DMS53 (cell line): ENCODE measurements at regions not wholly inside any gene's neighbourhood (a gene's known extent, or its start where the extent isn't known, plus 50 kb on each side); places are given as distances from the start of the nearest gene placed in this dataset.
A peak's percentile ranks its signal among the peaks of the same experiment; 100 is the strongest.

ENCODE experiments used
- DNase-seq: peaks from one replicate; lab custom pipeline; 2025; lab: John Stamatoyannopoulos, UW

- DNase-seq, result no peak
Observed at GRCh38 chr4:59238212-59238611, 1961.9 kb upstream of the ADGRL3 start.

- no peak for DNase-seq
Observed at GRCh38 chr4:59240011-59240410, 1960.1 kb upstream of the ADGRL3 start.

DNA sequence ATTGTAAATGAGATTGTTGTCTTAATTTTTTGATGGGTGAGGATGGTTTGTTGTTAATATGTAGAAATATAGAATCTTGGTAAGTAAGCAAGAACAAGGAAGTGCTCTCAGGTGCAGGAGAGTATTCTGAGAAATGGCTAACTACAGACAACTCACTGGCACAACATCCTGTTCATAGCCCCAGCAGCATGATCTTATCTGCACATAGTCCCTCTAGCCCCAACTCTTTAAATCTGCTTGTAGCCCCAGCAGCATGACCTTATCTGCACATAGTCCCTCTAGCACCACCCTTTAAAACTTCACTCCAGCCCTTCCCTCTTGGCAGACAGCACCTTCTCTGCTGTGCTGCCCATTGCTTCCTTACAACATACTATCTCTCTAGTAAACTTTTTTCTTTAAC, 1957.1 kb upstream of the ADGRL3 start:
- no peak for DNase-seq

- peak; percentile 45 for DNase-seq
Observed at GRCh38 chr4:59247032-59247431, 1953.1 kb upstream of the ADGRL3 start.

- no peak for DNase-seq
Observed at GRCh38 chr4:59248313-59248712, 1951.8 kb upstream of the ADGRL3 start.

DNA sequence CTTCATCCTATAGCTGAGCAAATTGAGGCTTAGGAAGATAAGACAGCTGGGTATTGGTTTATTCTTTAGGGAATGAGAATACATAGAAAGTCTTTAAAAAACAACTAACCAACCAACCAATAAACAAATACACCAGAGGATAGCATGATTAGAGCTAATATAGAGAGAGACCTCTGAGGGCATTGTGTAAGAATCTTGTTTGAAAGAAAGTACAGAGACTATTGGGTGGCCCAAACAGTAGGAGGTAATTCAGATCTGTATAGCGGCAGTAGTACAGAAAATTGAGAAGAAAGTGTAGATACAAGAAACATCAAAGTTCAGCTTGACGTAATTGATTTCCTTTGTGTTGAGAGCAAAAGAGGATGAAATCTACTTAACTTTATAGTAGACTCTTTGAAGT, 1951.0 kb upstream of the ADGRL3 start:
- no peak for DNase-seq

- DNase-seq, result peak; percentile 39
Observed at GRCh38 chr4:59258002-59258401, 1942.1 kb upstream of the ADGRL3 start.

DNA sequence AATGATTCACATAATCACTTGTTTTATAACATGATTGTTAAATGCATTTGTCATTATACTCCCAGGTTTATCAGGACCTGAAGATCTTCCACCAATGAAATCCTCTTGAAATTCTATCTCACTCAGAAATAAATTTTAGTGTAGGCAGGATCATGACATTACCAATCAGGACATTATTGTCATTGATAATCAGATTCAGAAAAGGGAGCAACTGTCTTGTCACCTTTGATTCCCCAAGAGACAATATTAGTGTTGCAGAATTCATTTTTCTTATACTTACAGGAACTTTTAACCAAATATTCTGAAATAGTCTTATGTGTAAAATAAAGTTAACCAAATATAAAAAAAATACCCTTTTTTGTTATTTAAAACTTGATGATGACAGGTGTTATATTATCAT, 1892.5 kb upstream of the ADGRL3 start:
- no peak for DNase-seq

DNA sequence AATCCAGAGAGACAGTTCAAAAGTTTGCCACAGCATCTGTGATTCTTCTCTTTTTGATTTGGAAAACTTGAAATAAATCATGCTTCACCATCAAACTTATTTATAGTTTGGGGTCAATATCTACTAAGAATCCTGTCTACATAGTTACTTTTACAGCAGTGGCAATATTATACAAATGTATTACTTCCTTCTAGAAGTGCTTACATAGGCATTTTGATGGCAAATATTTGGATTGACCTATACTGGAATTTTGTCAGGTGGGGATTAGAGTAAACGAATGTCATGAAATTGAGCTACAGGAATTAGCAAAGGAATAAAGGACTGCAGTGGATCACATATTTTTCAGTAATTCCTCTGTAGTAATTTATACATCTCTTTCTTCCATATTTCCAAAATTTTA, 1885.5 kb upstream of the ADGRL3 start:
- peak; percentile 2 for DNase-seq

- DNase-seq, result no peak
Observed at GRCh38 chr4:59339631-59340030, 1860.5 kb upstream of the ADGRL3 start.

DNA sequence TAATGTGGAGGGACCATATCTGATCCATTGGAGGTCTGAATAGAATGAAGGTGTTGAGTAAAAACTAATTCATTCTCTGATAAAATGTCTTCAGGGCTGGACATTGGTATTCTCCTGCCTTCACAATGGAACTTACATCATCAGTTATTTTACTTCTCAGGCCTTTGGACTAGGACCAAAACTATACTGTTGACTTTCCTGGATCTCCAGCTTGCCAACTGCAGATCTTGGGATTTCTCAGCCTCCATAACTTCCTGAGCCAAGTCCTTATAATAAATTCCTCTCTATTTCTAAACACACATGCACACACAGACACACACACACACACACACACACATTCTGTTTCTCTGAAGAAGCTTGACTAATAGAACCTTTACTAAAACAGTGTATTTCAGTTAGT, 1858.6 kb upstream of the ADGRL3 start:
- DNase-seq, result no peak

DNA sequence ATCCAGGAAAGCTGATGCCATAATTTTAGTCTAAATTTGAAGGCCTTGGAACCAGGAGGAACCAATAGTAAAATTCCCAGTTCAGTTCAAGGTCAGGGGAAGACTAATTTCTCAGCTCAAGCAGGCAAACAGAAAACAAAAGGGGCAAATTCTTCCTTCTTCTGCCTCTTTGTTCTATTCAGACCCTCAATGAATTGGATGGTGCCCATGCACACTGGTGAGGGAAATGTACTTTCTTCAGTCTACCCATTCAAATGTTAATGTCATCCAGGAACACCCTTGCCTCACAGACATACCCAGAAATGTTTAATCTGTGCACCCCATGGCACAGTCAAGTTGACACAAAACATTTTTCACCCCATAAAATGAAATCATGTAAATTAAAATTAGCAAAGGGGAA, 1851.2 kb upstream of the ADGRL3 start:
- DNase-seq, result no peak

DNA sequence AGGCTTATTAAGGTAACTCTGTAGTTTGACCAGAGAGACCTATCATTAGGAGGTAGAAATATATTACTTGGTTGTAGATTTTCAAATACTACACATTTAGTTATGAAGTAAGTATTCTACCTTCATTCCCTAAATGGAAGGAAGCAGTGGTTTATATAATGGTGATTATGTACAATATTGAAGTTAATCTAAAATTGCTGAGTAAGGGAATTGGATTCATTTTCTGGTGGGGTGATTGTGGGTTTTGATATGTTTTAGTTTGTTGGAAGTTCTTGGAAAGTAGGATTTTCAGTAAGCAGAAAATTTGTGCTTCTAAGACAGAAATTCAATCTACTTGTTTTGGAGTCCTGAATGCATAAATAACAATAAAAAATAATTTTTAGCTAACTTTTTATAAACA, 1830.9 kb upstream of the ADGRL3 start:
- no peak for DNase-seq

DNA sequence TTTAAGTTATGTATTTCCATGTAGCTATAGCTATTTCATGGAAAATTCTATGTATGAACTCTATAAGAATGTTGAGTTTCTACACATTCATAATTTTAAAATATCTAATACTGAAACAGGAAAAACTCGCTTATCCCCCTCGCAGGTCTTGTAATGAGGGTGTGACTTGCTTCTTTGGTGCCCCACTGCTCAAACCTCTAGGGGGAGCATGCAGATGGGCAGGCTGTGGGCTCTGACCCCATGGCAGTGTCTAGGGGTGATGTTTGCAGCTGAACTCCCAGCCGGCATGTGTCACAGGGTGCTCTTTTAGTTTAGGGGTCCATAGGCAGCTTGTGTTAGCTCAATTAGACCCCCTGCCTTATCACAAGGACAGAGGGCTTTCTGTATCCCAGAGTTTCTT, 1825.7 kb upstream of the ADGRL3 start:
- no peak for DNase-seq

- no peak for DNase-seq
Observed at GRCh38 chr4:59380841-59381366, 1819.2 kb upstream of the ADGRL3 start.

GRCh38 chr4:59381591-59381990, 1818.5 kb upstream of the ADGRL3 start:
- no peak for DNase-seq

DNA sequence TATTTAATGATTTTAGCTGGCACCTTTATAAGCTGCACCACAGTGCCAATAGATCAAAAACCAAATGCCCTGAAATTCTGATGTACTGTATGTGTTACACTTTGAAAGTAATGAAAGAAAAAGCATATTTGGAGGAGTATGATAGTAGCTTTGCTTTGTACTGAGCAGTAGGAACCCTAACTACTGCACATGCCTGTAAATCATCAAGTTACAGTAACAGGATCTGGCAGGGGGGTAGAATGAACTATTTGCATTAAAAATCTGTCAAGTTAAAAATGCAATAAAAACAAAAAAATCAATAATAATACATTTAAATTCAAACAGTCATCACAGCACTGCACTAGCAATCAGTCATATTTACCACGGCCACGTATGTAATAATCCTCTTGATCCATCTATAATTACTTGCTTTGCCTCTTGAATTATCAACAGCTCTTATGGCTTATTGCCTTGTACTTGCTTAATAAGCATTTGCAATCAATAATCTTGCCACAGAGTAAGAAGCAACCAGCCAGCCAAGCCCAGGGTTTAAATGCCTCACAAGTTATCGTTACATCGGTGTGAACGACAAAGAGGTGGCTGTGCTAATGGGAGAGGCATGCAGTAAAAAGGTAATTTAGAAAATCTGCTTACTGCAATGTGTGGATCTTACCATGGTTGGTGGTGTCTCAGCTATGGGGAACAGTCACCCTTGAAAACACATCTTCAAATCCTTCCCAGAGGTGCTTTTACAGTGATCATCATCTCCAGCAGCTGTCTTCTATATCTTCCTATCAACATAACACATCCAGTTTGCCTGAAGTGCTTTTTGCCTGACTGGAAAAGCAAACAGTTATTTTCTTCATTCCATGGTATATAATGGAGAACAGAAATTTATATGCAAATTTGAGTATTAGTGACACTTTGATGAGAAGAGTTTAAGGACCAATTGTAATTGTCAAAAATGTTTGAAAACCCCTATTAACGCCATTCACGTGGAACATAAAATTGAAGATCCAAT, 1812.1 kb upstream of the ADGRL3 start:
- peak; percentile 30 for DNase-seq

DNA sequence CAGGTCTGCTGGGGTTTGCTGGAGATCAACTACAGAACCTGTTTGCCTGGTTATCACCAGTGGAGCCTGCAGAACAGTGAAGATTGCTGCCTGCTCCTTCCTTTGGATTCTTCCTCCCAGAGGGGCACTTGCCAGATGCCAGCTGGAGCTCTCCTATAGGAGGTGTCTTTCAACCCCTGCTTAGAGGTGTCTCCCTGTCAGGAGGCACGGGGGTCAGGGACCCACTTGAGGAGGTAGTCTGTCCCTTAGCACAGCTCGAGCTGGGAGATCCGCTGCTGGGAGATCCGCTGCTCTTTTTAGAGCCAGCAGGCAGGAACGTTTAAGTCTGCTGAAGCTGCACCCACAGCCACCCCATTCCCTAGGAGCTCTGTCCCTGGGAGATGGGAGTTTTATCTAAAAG, 1806.3 kb upstream of the ADGRL3 start:
- no peak for DNase-seq

- no peak for DNase-seq
Observed at GRCh38 chr4:59400334-59400733, 1799.8 kb upstream of the ADGRL3 start.

DNA sequence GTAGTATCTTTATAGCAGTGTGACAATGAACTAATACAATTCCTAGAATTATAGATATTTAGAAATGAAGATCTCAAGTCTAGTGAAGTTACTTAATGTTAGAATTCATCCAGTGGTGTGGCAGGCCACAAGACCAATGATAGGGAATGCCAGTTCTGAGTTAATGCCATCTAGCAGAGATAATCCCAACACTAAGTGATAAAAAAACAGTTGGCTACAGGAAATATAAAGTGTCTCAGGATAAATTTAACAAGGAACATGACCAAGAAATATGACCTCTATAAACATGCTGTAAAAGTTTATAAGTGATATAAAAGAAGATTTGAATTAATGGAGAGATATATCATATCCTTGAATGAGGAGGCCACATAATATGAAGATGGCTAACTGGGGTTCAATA, 1790.5 kb upstream of the ADGRL3 start:
- DNase-seq, result no peak

DNA sequence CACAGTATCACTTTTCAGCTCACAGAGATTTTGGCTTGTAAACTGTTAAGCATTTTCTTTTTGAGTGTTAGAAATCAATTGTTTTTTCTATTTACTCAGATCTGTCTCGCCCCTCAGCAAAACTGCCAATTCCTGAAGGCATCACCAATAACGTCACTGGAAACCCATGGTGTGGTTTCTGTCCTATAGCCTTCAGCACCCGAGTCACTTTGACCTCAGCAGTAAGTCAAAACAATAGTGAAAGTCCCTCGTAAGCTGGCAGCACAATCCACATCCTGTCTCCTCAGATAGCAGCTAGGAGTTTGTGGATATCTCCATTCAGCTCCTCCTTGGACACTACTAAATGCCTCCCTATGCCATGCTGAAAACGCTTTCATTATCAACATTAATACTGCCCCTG, 1787.4 kb upstream of the ADGRL3 start:
- DNase-seq, result no peak

- no peak for DNase-seq
Observed at GRCh38 chr4:59455751-59456150, 1744.4 kb upstream of the ADGRL3 start.

DNA sequence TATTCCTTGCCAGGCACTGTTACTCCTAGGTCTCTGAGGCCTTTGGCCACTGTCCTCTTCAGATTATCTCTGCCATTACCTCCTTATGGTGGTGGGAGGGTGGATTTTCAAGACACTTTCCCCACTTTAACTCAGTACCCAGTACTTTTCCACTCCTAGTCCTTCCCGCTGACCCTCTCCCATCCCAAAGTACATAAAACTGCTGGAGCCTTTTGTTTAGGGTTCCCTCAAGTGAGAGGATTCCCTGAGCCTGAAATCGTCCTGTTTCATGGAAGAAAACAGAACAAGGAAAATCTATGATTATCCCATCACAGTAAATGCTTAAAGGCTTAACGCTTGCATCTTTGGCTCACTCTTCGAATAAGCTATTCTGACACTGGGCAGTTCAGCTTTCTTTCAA, 1742.5 kb upstream of the ADGRL3 start:
- no peak for DNase-seq

DNA sequence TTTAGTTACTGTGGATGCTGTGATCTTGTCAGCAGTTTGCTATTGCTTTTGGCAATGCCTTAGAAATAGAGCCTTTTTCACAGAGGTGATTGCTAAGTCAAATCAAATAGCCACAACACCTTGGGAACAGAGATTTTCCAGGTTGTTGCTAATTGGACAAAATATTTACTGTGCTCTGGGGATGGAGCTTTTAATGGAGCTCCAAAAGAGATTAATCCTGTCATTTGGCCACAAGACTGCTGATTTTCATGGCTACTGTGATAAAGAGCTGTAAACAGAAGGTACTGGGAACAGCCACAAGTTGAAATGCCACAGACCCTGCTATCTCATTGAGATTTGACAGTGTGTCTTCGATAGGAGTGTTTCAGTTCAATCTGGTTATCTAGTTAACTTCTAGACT, 1715.2 kb upstream of the ADGRL3 start:
- DNase-seq, result no peak
